Mesodermal cell (in vitro differentiated cells): ENCODE measurements at regions not wholly inside any gene's neighbourhood (a gene's known extent, or its start where the extent isn't known, plus 50 kb on each side); places are given as distances from the start of the nearest gene placed in this dataset.

Source experiments
- H3K27ac ChIP-seq: 2 replicates; pipeline ENCODE4 v1.7.0; 2013; ENCODE audit warnings: mild to moderate bottlenecking, low read depth, low read length, moderate library complexity; ENCODE audit not compliant: severe bottlenecking
- H3K36me3 ChIP-seq: 2 replicates; pipeline ENCODE4 v1.7.1; 2013; ENCODE audit warnings: mild to moderate bottlenecking, low read length, moderate library complexity; ENCODE audit not compliant: control insufficient read depth, insufficient read depth
- H3K4me1 ChIP-seq: one replicate; pipeline ENCODE4 v1.7.1; 2013; ENCODE audit warnings: mild to moderate bottlenecking, low read length; ENCODE audit not compliant: insufficient read depth, control insufficient read depth, poor library complexity, severe bottlenecking
- H3K4me3 ChIP-seq: 2 replicates; pipeline ENCODE4 v1.7.0; 2013; ENCODE audit warnings: low read length, control low read depth, mild to moderate bottlenecking; ENCODE audit not compliant: insufficient read depth, poor library complexity, severe bottlenecking; ENCODE audit errors: extremely low read depth
- H3K9me3 ChIP-seq: 2 replicates; pipeline ENCODE4 v1.7.1; 2013; ENCODE audit warnings: mild to moderate bottlenecking, low read length, moderate library complexity; ENCODE audit not compliant: control insufficient read depth
- WGBS, 2 experiments: methylation state at CpG; one replicate each; pipeline ENCODE4 v1.1.5; 2013; ENCODE audit warnings: missing lambda C conversion rate in 2 of 2; ENCODE audit not compliant: insufficient coverage in 2 of 2; 5-methylcytosine and 5-hydroxymethylcytosine counted together

GRCh38 chr15:61518191-61518950 lies 289.3 kb upstream of the RORA start:
- H3K36me3 ChIP-seq, result no peaks in the 10 kb centered on the region
- H3K27ac ChIP-seq, result no peak overlapping the region
- no peaks in the 10 kb centered on the region for H3K4me1 ChIP-seq
- WGBS, 2 experiments, result 83 to 90% methylated on average over 2 of the region's 7 CpGs
- H3K9me3 ChIP-seq, result no peaks in the 10 kb centered on the region
- no peak overlapping the region for H3K4me3 ChIP-seq

GRCh38 chr15:61517776-61518175 lies 288.7 kb upstream of the RORA start:
- no peak overlapping the region for H3K27ac ChIP-seq
- no peaks in the 10 kb centered on the region for H3K9me3 ChIP-seq
- H3K36me3 ChIP-seq, result no peaks in the 10 kb centered on the region
- H3K4me3 ChIP-seq, result no peak overlapping the region
- H3K4me1 ChIP-seq, result no peaks in the 10 kb centered on the region
- 100% methylated on average over 2 of the region's 3 CpGs; no CpG with 5 or more reads in 1 of the 2 experiments for WGBS, 2 experiments

GRCh38 chr15:61517335-61517734 lies 288.2 kb upstream of the RORA start:
- H3K27ac ChIP-seq, result no peak overlapping the region
- H3K4me3 ChIP-seq, result no peak overlapping the region
- H3K36me3 ChIP-seq, result no peaks in the 10 kb centered on the region
- no peaks in the 10 kb centered on the region for H3K4me1 ChIP-seq
- H3K9me3 ChIP-seq, result no peaks in the 10 kb centered on the region

GRCh38 chr15:61511756-61512155 lies 282.7 kb upstream of the RORA start:
- no peaks in the 10 kb centered on the region for H3K36me3 ChIP-seq
- no peaks in the 10 kb centered on the region for H3K9me3 ChIP-seq
- no peak overlapping the region for H3K4me3 ChIP-seq
- no CpG with 5 or more reads among the region's 1 CpG for WGBS, 2 experiments
- H3K27ac ChIP-seq, result no peak overlapping the region
- H3K4me1 ChIP-seq, result no peaks in the 10 kb centered on the region

- Histone ChIP-seq H3K27ac (no peak overlapping the region), H3K4me1 (no peaks in the 10 kb centered on the region), H3K9me3 (no peaks in the 10 kb centered on the region), H3K4me3 (no peak overlapping the region), H3K36me3 (no peaks in the 10 kb centered on the region)
- WGBS, 2 experiments, result 94 to 100% methylated on average over 3 of the region's 3 CpGs
Observed at GRCh38 chr15:61511089-61511488, 282.0 kb upstream of the RORA start.

- no peak overlapping the region for H3K4me3 ChIP-seq
- H3K9me3 ChIP-seq, result no peaks in the 10 kb centered on the region
- H3K36me3 ChIP-seq, result no peaks in the 10 kb centered on the region
- H3K27ac ChIP-seq, result no peak overlapping the region
- WGBS, 2 experiments, result 87 to 92% methylated on average over 5 of the region's 7 CpGs
- no peaks in the 10 kb centered on the region for H3K4me1 ChIP-seq
Observed at GRCh38 chr15:61509327-61509840, 280.3 kb upstream of the RORA start.

- H3K36me3 ChIP-seq, result no peaks in the 10 kb centered on the region
- peaks cover 3% of the 10 kb centered on the region for H3K4me1 ChIP-seq
- no peak overlapping the region for H3K4me3 ChIP-seq
- no peak overlapping the region for H3K27ac ChIP-seq
- no peaks in the 10 kb centered on the region for H3K9me3 ChIP-seq
Observed at GRCh38 chr15:61503383-61503969, 274.4 kb upstream of the RORA start.

GRCh38 chr15:61501815-61502389 lies 272.8 kb upstream of the RORA start:
- Histone ChIP-seq H3K36me3 (no peaks in the 10 kb centered on the region), H3K9me3 (no peaks in the 10 kb centered on the region), H3K4me3 (no peak overlapping the region), H3K27ac (no peak overlapping the region), H3K4me1 (peaks cover 3% of the 10 kb centered on the region)
- WGBS, 2 experiments, result 87 to 89% methylated on average over 8 to 12 of the region's 12 CpGs

- 82 to 89% methylated on average over 5 to 9 of the region's 9 CpGs for WGBS, 2 experiments
- Histone ChIP-seq H3K27ac (no peak overlapping the region), H3K9me3 (no peaks in the 10 kb centered on the region), H3K4me3 (no peak overlapping the region), H3K36me3 (no peaks in the 10 kb centered on the region), H3K4me1 (peaks cover 3% of the 10 kb centered on the region)
Observed at GRCh38 chr15:61500951-61501620, 272.0 kb upstream of the RORA start.

GRCh38 chr15:61500523-61500922 lies 271.4 kb upstream of the RORA start:
- H3K4me3 ChIP-seq, result no peak overlapping the region
- peaks cover 3% of the 10 kb centered on the region for H3K4me1 ChIP-seq
- no peak overlapping the region for H3K27ac ChIP-seq
- no peaks in the 10 kb centered on the region for H3K9me3 ChIP-seq
- H3K36me3 ChIP-seq, result no peaks in the 10 kb centered on the region
